Activated naive CD8-positive, alpha-beta T cell treated with anti-CD3 and anti-CD28 coated beads, Interleukin-2, amount 50 U/mL, for 24 hours (primary cell): ENCODE measurements at regions not wholly inside any gene's neighbourhood (a gene's known extent, or its start where the extent isn't known, plus 50 kb on each side); places are given as distances from the start of the nearest gene placed in this dataset.
A peak's percentile ranks its signal among the peaks of the same experiment; 100 is the strongest.

Source experiments
- ATAC-seq: fragments of 150-1000 bp; cut with Tn5 transposase; one replicate; pipeline ENCODE4 v1.10.0; 2021
- DNase-seq: peaks from one replicate; pipeline ENCODE4 v3.0.0; 2021
- H3K27ac Mint-ChIP-seq: one replicate; pipeline ENCODE4 v1.8.0; 2021; ENCODE audit warnings: mild to moderate bottlenecking, mixed read lengths
- H3K27me3 Mint-ChIP-seq: one replicate; pipeline ENCODE4 v1.8.0; 2021; ENCODE audit warnings: mixed read lengths
- H3K36me3 Mint-ChIP-seq: one replicate; pipeline ENCODE4 v1.8.0; 2021; ENCODE audit warnings: low read depth, mixed read lengths
- H3K4me1 Mint-ChIP-seq: one replicate; pipeline ENCODE4 v1.8.0; 2021; ENCODE audit warnings: mixed read lengths
- H3K4me3 Mint-ChIP-seq: one replicate; pipeline ENCODE4 v1.8.0; 2021; ENCODE audit warnings: mild to moderate bottlenecking, moderate library complexity, mixed read lengths
- H3K9me3 Mint-ChIP-seq: one replicate; pipeline ENCODE4 v1.8.0; 2021; ENCODE audit warnings: mixed read lengths

- Mint-ChIP-seq H3K36me3 (no peaks in the 10 kb centered on the region), H3K9me3 (no peaks in the 10 kb centered on the region), H3K4me3 (no peak overlapping the region), H3K27ac (no peak overlapping the region), H3K27me3 (peaks cover 7% of the 10 kb centered on the region), H3K4me1 (peaks cover 15% of the 10 kb centered on the region)
- DNase-seq (no peak), ATAC-seq (no peak)
These were observed 290.9 kb downstream of the KCNRG start for GRCh38 chr13:50306156-50306555.

GRCh38 chr13:50309318-50309717, 294.1 kb downstream of the KCNRG start:
- DNase-seq, result no peak
- no peaks in the 10 kb centered on the region for H3K9me3 Mint-ChIP-seq
- ATAC-seq, result no peak
- H3K27ac Mint-ChIP-seq, result no peak overlapping the region
- peaks cover 15% of the 10 kb centered on the region for H3K4me1 Mint-ChIP-seq
- no peaks in the 10 kb centered on the region for H3K36me3 Mint-ChIP-seq
- no peak overlapping the region for H3K4me3 Mint-ChIP-seq
- H3K27me3 Mint-ChIP-seq, result peaks cover 7% of the 10 kb centered on the region

DNA sequence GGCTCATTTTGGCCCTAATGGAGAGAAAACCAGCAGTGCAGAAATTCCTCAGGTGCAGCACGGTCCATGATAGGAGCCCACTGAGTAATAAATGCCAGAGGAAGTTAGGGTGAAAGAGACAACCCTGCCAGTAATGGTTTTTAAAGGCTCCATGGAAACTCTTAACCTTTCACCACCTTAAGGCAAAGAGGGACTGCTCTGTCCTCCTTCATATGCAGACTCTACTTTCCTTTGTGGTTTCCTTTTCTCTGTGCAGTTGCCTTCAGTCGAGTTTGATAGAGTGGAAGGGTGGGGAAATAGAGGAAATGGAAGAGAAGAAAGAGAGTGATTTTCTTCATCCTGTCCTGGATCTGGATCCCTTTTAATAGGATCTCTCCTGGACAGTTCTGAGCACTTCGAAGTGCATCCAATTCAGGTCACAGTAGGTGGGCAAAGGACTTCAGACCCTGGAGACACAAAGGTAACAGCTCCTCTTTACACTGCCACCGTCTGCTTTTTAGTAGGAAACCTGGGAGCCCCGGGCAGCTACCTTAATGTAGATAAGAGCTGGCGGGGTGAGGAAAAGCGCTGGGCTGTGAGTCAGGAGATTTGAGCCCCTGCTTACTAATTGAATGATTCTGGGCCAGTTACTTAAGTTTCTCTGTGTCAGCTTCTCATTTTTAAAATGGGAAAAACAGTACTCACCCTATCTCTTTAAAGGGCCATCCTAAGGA, 294.8 kb downstream of the KCNRG start:
- peak overlapping the region; percentile 73 for H3K27ac Mint-ChIP-seq
- H3K36me3 Mint-ChIP-seq, result no peaks in the 10 kb centered on the region
- H3K9me3 Mint-ChIP-seq, result no peaks in the 10 kb centered on the region
- peak overlapping the region; percentile 27 for H3K4me3 Mint-ChIP-seq
- DNase-seq (no peak), ATAC-seq (peak; percentile 98)
- peaks cover 15% of the 10 kb centered on the region for H3K4me1 Mint-ChIP-seq
- H3K27me3 Mint-ChIP-seq, result peaks cover 7% of the 10 kb centered on the region

DNA sequence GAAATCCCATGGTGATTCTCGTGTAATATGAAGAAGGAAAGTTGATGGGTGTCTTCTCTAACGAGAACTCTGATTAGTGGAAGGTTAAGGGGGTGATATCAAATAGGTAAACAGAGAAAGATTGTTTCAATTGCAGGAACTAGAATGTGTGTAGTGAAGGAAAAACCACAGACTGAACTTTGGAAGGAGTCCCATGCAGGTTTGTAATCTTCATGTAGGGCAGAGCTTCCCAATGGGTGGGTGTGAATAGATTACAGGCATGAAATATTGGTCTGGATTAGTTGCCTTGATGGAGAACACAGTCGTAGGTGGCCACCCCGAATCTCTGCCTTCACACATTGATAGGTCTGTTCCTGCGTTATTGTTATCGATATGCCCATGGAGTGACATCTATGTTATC, 295.5 kb downstream of the KCNRG start:
- Mint-ChIP-seq H3K27ac (no peak overlapping the region), H3K36me3 (no peaks in the 10 kb centered on the region), H3K4me1 (peaks cover 15% of the 10 kb centered on the region), H3K9me3 (no peaks in the 10 kb centered on the region), H3K4me3 (no peak overlapping the region), H3K27me3 (peaks cover 7% of the 10 kb centered on the region)
- no peak for DNase-seq
- ATAC-seq, result no peak

- H3K27ac Mint-ChIP-seq, result no peak overlapping the region
- H3K36me3 Mint-ChIP-seq, result no peaks in the 10 kb centered on the region
- no peak overlapping the region for H3K4me3 Mint-ChIP-seq
- ATAC-seq, result no peak
- H3K4me1 Mint-ChIP-seq, result peaks cover 25% of the 10 kb centered on the region
- H3K9me3 Mint-ChIP-seq, result peaks cover 8% of the 10 kb centered on the region
- no peaks in the 10 kb centered on the region for H3K27me3 Mint-ChIP-seq
- no peak for DNase-seq
These were observed 303.6 kb downstream of the KCNRG start for GRCh38 chr13:50318887-50319286.

DNA sequence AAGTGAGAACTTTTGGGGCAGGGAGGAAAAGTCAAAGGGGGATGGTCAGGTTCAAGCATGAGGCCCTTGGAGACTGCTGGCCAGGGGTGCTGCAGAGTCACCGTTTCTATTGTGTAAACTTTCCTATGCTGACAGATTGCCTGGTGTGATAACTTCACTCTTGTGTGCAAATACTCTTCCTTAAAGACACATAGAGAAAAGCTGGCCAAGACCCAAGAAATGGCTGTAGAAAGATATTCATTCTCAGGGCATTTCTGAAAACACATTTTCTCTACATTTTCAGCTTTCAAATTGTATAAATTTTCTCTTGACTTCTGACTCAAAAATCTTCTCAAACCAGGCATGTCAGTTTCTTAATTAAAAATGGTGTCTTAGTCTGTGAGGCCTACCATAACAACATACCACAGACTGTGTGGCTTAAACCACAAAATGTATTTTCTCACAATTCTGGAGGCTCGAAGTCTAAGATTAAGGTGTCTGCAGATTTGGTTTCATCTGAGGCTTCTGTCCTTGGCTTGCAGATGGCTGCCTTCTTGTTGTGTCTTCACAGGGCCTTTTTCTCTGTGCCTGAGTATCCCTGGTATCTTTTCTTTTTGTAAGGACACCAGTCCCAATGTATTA, 304.5 kb downstream of the KCNRG start:
- H3K4me1 Mint-ChIP-seq, result peaks cover 29% of the 10 kb centered on the region
- H3K4me3 Mint-ChIP-seq, result no peak overlapping the region
- peaks cover under 1% of the 10 kb centered on the region for H3K27me3 Mint-ChIP-seq
- H3K27ac Mint-ChIP-seq, result no peak overlapping the region
- DNase-seq (no peak), ATAC-seq (no peak)
- no peaks in the 10 kb centered on the region for H3K36me3 Mint-ChIP-seq
- peaks cover 13% of the 10 kb centered on the region for H3K9me3 Mint-ChIP-seq

DNA sequence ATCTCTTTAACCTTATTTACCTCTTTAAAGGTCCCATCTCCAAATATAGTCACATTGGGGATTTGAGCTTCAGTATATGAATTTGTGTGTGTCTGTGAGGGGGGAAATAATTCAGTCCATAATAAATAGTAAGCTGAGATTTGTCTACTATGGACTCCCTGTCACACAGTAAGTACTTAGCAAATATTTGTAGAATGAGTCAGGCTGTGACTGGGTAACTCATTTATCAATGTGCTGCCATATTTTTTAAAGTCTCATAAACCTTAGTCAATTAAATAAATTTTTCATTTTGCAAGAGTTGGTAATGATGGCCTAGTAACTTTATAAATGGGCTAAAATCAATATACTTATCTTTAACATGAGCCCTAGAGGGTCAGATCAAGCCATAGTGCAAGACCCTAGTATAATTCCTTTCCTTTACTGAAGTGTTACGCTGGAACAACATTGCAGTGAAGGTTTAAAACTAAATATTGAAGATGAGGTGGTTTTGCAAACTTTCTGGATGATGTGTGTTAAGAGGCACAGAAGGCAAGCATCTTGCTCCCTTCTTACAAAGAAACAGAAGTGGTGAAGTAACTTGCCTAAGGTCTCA, 305.1 kb downstream of the KCNRG start:
- H3K27me3 Mint-ChIP-seq, result peaks cover 2% of the 10 kb centered on the region

GRCh38 chr13:50322006-50322405, 306.8 kb downstream of the KCNRG start:
- no peaks in the 10 kb centered on the region for H3K36me3 Mint-ChIP-seq
- peaks cover 13% of the 10 kb centered on the region for H3K9me3 Mint-ChIP-seq
- H3K4me1 Mint-ChIP-seq, result peaks cover 29% of the 10 kb centered on the region
- no peak for DNase-seq
- H3K27me3 Mint-ChIP-seq, result peaks cover 2% of the 10 kb centered on the region
- H3K27ac Mint-ChIP-seq, result no peak overlapping the region
- no peak for ATAC-seq
- H3K4me3 Mint-ChIP-seq, result no peak overlapping the region

More for the DNA sequence above, 305.1 kb downstream of the KCNRG start:
- Mint-ChIP-seq H3K36me3 (no peaks in the 10 kb centered on the region), H3K9me3 (peaks cover 13% of the 10 kb centered on the region), H3K4me3 (no peak overlapping the region), H3K27ac (no peak overlapping the region), H3K4me1 (peaks cover 29% of the 10 kb centered on the region)
- ATAC-seq (no peak), DNase-seq (no peak)

GRCh38 chr13:50323440-50324065, 308.3 kb downstream of the KCNRG start:
- peaks cover 13% of the 10 kb centered on the region for H3K9me3 Mint-ChIP-seq
- no peak overlapping the region for H3K4me3 Mint-ChIP-seq
- peaks cover 29% of the 10 kb centered on the region for H3K4me1 Mint-ChIP-seq
- H3K36me3 Mint-ChIP-seq, result no peaks in the 10 kb centered on the region
- DNase-seq (no peak), ATAC-seq (peak; percentile 69)
- peak overlapping the region; percentile 27 for H3K27ac Mint-ChIP-seq
- H3K27me3 Mint-ChIP-seq, result peaks cover 2% of the 10 kb centered on the region

DNA sequence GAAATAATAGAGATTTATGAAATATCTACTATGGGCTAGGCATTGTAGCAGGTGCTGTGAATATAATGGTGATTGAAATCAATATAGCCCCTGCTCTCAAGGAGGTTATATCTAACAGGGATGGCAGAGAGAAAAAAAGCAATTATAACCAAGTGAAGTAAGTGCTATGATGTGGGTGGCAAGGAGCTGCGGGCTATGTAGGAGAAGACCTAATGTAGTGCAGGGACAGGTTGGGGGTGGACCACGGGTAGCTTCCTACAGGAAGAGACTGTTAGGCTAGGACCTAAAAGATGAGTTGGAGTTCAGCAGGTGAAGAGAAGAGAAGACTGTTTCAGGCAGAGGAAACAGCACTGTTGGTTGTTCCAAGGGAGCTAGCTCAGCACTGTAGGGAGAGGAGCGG, 311.0 kb downstream of the KCNRG start:
- H3K9me3 Mint-ChIP-seq, result peaks cover 13% of the 10 kb centered on the region
- H3K27ac Mint-ChIP-seq, result no peak overlapping the region
- ATAC-seq (no peak), DNase-seq (no peak)
- no peak overlapping the region for H3K4me3 Mint-ChIP-seq
- H3K4me1 Mint-ChIP-seq, result peaks cover 13% of the 10 kb centered on the region
- H3K27me3 Mint-ChIP-seq, result peaks cover 2% of the 10 kb centered on the region
- H3K36me3 Mint-ChIP-seq, result no peaks in the 10 kb centered on the region

- no peaks in the 10 kb centered on the region for H3K36me3 Mint-ChIP-seq
- H3K9me3 Mint-ChIP-seq, result peaks cover 13% of the 10 kb centered on the region
- H3K4me1 Mint-ChIP-seq, result peaks cover 13% of the 10 kb centered on the region
- no peak for ATAC-seq
- H3K4me3 Mint-ChIP-seq, result no peak overlapping the region
- H3K27ac Mint-ChIP-seq, result no peak overlapping the region
- DNase-seq, result no peak
- peaks cover 2% of the 10 kb centered on the region for H3K27me3 Mint-ChIP-seq
These were observed 311.6 kb downstream of the KCNRG start for GRCh38 chr13:50326811-50327210.

DNA sequence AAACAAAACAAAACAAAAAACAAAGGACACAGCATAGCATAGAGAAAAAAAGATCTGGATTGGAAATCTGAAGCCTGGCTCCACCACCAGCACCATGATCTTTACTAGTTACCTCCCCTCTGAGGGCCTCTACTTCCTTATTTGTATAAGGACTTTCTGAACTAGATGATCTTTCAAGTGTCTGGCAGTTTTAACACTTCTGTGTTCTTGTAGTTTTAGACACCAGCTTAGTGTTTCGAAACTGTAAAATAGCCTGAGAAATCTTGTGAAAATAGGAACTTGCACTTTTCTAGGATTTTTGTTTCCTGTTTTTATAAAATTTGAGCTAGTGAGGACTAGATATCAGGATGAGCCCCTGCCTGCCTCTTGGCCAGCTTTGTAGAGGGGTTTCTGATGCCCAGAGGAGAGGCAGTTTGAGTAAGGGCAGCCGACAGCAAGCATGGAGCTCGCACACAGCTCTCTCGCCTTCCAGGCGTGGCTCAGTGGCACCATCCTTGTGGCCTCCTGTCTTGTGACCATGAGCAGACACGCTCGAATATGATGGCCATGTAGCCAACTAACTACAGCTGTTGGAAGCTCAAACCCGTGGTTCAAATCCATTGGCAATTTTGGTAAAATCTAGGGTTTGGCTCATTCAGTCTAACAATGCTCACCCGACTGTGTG, 319.0 kb downstream of the KCNRG start:
- Mint-ChIP-seq H3K36me3 (no peaks in the 10 kb centered on the region), H3K4me3 (no peak overlapping the region), H3K4me1 (peaks cover 4% of the 10 kb centered on the region), H3K9me3 (no peaks in the 10 kb centered on the region), H3K27me3 (no peaks in the 10 kb centered on the region), H3K27ac (no peak overlapping the region)
- no peak for ATAC-seq
- DNase-seq, result no peak

- Mint-ChIP-seq H3K4me1 (peaks cover 4% of the 10 kb centered on the region), H3K36me3 (no peaks in the 10 kb centered on the region), H3K4me3 (no peak overlapping the region), H3K27ac (no peak overlapping the region), H3K27me3 (no peaks in the 10 kb centered on the region), H3K9me3 (no peaks in the 10 kb centered on the region)
- no peak for ATAC-seq
- no peak for DNase-seq
These were observed 319.7 kb downstream of the KCNRG start for GRCh38 chr13:50334944-50335343.

GRCh38 chr13:50339271-50339670, 324.0 kb downstream of the KCNRG start:
- DNase-seq (no peak), ATAC-seq (no peak)
- Mint-ChIP-seq H3K36me3 (no peaks in the 10 kb centered on the region), H3K27ac (no peak overlapping the region), H3K4me1 (peaks cover 4% of the 10 kb centered on the region), H3K9me3 (peaks cover 7% of the 10 kb centered on the region), H3K4me3 (no peak overlapping the region), H3K27me3 (peaks cover 2% of the 10 kb centered on the region)
